ENCODE measurements at regions not wholly inside any gene's neighbourhood (a gene's known extent, or its start where the extent isn't known, plus 50 kb on each side); places are given as distances from the start of the nearest gene placed in this dataset.

- TF ChIP-seq CTCF (IDR thresholded peaks at IDR 0.05) (no peak), POLR2A (IDR thresholded peaks at IDR 0.05) (no peak)
These were observed 184.8 kb downstream of the SPTSSA start for GRCh38 chr14:34277191-34277590.

All from Peyer's patch (tissue), 4 donors.